Endothelial cell of umbilical vein (primary cell): ENCODE measurements at regions not wholly inside any gene's neighbourhood (a gene's known extent, or its start where the extent isn't known, plus 50 kb on each side); places are given as distances from the start of the nearest gene placed in this dataset.

ENCODE experiments used
- BruUV-seq: library from RNA; stranded (reverse); fragments of 400-500 nt; replicated peaks from 2 replicates; lab custom pipeline; 2021; lab: Mats Ljungman, UMichigan
- CTCF ChIA-PET: fragments of 300-600, 350-600 bp; sonication (Branson Sonifier 250); formaldehyde crosslinking; loops from one replicate; lab custom pipeline; 2021; ENCODE audit warnings: antibody characterized with exemption, inconsistent platforms; lab: Charles Lee
- POLR2A ChIA-PET: fragments of 300-600, 350-600 bp; sonication (Branson Sonifier 250); formaldehyde crosslinking; loops from one replicate; lab custom pipeline; 2021; ENCODE audit warnings: antibody characterized with exemption, inconsistent platforms; lab: Charles Lee
- DNase-seq: peaks from one replicate; pipeline ENCODE4 v3.0.0-alpha.2; 2011; ENCODE audit warnings: low read depth, low spot score
- FAIRE-seq: peaks from 2 replicates; lab custom pipeline; 2011; peaks lifted over from hg19 to GRCh38; lab: Jason Lieb, UNC
- H2AFZ ChIP-seq: 2 replicates; pipeline ENCODE4 v1.6.0; 2012; ENCODE audit warnings: low read depth, low read length, control low read depth, inconsistent platforms
- H3K27ac ChIP-seq: 2 replicates; pipeline ENCODE4 v1.5.1; 2011; ENCODE audit warnings: low read depth, mild to moderate bottlenecking, control low read depth, low read length, moderate library complexity; ENCODE audit not compliant: insufficient read depth
- H3K27me3 ChIP-seq, 2 experiments: 2 replicates each; pipeline versions ENCODE4 v1.6.0 to v1.6.1; 2011; ENCODE audit warnings: low read length in 2 of 2, mixed read lengths in 1 of 2; ENCODE audit not compliant: control insufficient read depth in 2 of 2, insufficient read depth in 2 of 2
- H3K36me3 ChIP-seq, 2 experiments: 2 replicates in 1 of 2; 3 replicates in 1 of 2; pipeline ENCODE4 v1.5.1; 2011; ENCODE audit warnings: low read length in 2 of 2, mild to moderate bottlenecking in 1 of 2, moderate library complexity in 1 of 2; ENCODE audit not compliant: control insufficient read depth in 2 of 2, insufficient read depth in 2 of 2; ENCODE audit errors: extremely low read depth in 1 of 2
- H3K4me1 ChIP-seq: 3 replicates; pipeline ENCODE4 v1.5.1; 2011; ENCODE audit warnings: mild to moderate bottlenecking, low read length; ENCODE audit not compliant: control insufficient read depth, insufficient read depth; ENCODE audit errors: extremely low read depth
- H3K4me2 ChIP-seq: 2 replicates; pipeline ENCODE4 v1.6.1; 2011; ENCODE audit warnings: low read length, control low read depth, mixed read lengths; ENCODE audit not compliant: insufficient read depth
- H3K4me3 ChIP-seq, 3 experiments: fragments of 200-600 bp in 1 of 3; sonication (generic), shearing (Covaris generic) in 1 of 3; replicated peaks in 1 of 3; 2 replicates each; pipeline ENCODE4 v1.5.1; 2011 to 2016; ENCODE audit warnings: control low read depth in 3 of 3, low read length in 3 of 3, mild to moderate bottlenecking in 2 of 3, inconsistent platforms in 1 of 3, low read depth in 1 of 3, moderate library complexity in 1 of 3; ENCODE audit not compliant: insufficient read depth in 1 of 3
- H3K79me2 ChIP-seq: 2 replicates; pipeline ENCODE4 v1.6.0; 2012; ENCODE audit warnings: low read length, inconsistent platforms; ENCODE audit not compliant: control insufficient read depth, insufficient read depth
- H3K9ac ChIP-seq: replicated peaks from 2 replicates; pipeline ENCODE3; 2011; ENCODE audit warnings: low read length, control low read depth; ENCODE audit not compliant: insufficient read depth; ENCODE audit errors: extremely low read depth
- H3K9me1 ChIP-seq: replicated peaks from 3 replicates; pipeline ENCODE4 v1.6.0; 2011; ENCODE audit warnings: mild to moderate bottlenecking, low read length; ENCODE audit not compliant: control insufficient read depth, insufficient read depth; ENCODE audit errors: extremely low read depth
- H3K9me3 ChIP-seq: replicated peaks from 2 replicates; pipeline ENCODE4 v1.5.1; 2012; ENCODE audit warnings: low read length, inconsistent platforms; ENCODE audit not compliant: control insufficient read depth, insufficient read depth
- H4K20me1 ChIP-seq: replicated peaks from 2 replicates; pipeline ENCODE3; 2011; ENCODE audit warnings: mild to moderate bottlenecking, low read length; ENCODE audit not compliant: control insufficient read depth, insufficient read depth; ENCODE audit errors: extremely low read depth
- EZH2 ChIP-seq: IDR thresholded peaks from 2 replicates; pipeline ENCODE4 v1.6.1; 2012; ENCODE audit warnings: borderline replicate concordance, low read depth, mild to moderate bottlenecking, moderate library complexity, low read length, inconsistent platforms; ENCODE audit not compliant: severe bottlenecking
- FOS ChIP-seq: IDR thresholded peaks from 2 replicates; pipeline ENCODE4 v1.6.1; 2011; ENCODE audit warnings: mild to moderate bottlenecking, low read length, moderate library complexity, borderline replicate concordance; ENCODE audit not compliant: insufficient read depth
- GATA2 ChIP-seq: IDR thresholded peaks from 2 replicates; pipeline ENCODE4 v1.7.0; 2011; ENCODE audit warnings: low read depth, mild to moderate bottlenecking, moderate library complexity, mixed read lengths, low read length; ENCODE audit not compliant: insufficient read length, insufficient read depth
- JUN ChIP-seq: IDR thresholded peaks from 2 replicates; pipeline ENCODE4 v1.6.1; 2011; ENCODE audit warnings: borderline replicate concordance, low read depth; ENCODE audit not compliant: insufficient read length, insufficient read depth
- MYC ChIP-seq: IDR thresholded peaks from one replicate; pipeline ENCODE4 v1.6.1; 2011; ENCODE audit warnings: mild to moderate bottlenecking, low read depth, low read length
- POLR2A ChIP-seq: IDR thresholded peaks from 2 replicates; pipeline ENCODE4 v1.6.1; 2012; ENCODE audit warnings: low read depth, mild to moderate bottlenecking, control low read depth, low read length
- POLR2AphosphoS5 ChIP-seq: IDR thresholded peaks from 2 replicates; pipeline ENCODE4 v1.6.1; 2012; ENCODE audit warnings: low read depth, mild to moderate bottlenecking, control low read depth, low read length, moderate library complexity; ENCODE audit not compliant: insufficient read depth
- dilution Hi-C: fragments of 300-500 bp; cut with MboI; formaldehyde crosslinking; loops from one replicate; pipeline ENCODE4 v1.15.0; 2019; ENCODE audit warnings: low sequenced_read_pairs; ENCODE audit not compliant: extremely low pct_ligation_motif_present
- intact Hi-C: fragments of 100-400 bp; cut with micrococcal nuclease; formaldehyde crosslinking; loops from one replicate; pipeline ENCODE4 v1.10.0; 2022
- TF ChIP-seq, protein P1 (sequence below), 2 donors: IDR thresholded peaks; 1 replicate in 1 of 2; 2 replicates in 1 of 2; pipeline ENCODE4 v1.5.1; 2011; ENCODE audit warnings: low read length in 2 of 2, mild to moderate bottlenecking in 2 of 2, moderate library complexity in 2 of 2, control low read depth in 1 of 2, inconsistent platforms in 1 of 2, low read depth in 1 of 2; ENCODE audit not compliant: insufficient read depth in 1 of 2; ENCODE audit errors: extremely low read depth in 1 of 2
- TF ChIP-seq, protein P2 (sequence below): IDR thresholded peaks from 2 replicates; pipeline ENCODE4 v1.6.1; 2011; ENCODE audit not compliant: insufficient read depth, insufficient read length

DNA sequence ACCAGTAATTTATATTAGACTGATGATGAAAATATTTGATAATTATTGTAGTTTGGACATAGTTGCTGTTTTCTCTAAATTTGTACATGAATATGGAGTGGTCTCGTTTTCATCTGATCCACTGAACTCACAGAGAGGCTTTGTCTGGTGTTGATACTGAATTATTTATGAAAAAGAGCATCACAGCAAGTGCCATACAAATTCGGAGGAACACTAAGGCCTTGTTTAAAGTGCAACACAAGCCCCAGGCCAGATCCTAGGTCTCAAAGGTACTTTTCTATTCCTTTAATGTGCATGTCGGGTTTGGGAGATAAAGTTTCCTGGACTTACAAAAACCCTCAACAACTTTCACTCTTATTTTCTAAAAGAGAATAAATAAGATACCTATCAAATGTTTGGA, 796.8 kb upstream of the EPHA6 start:
- Histone ChIP-seq H3K9me1 (no peaks in the 10 kb centered on the region), H3K27me3 (no peaks in the 10 kb centered on the region), H4K20me1 (no peaks in the 10 kb centered on the region), H3K27ac (no peak overlapping the region), H3K36me3 (no peaks in the 10 kb centered on the region), H3K4me2 (no peak overlapping the region), H3K4me3 (no peak overlapping the region), H3K9ac (no peak overlapping the region), H3K79me2 (no peaks in the 10 kb centered on the region), H2AFZ (no peak overlapping the region), H3K9me3 (no peaks in the 10 kb centered on the region), H3K4me1 (no peaks in the 10 kb centered on the region)
- FAIRE-seq = no peak
- DNase-seq = no peak
- dilution Hi-C loops = no loop called here
- intact Hi-C loops = no loop called here
- TF ChIP-seq GATA2 = no peak
- TF ChIP-seq, protein P1, sequence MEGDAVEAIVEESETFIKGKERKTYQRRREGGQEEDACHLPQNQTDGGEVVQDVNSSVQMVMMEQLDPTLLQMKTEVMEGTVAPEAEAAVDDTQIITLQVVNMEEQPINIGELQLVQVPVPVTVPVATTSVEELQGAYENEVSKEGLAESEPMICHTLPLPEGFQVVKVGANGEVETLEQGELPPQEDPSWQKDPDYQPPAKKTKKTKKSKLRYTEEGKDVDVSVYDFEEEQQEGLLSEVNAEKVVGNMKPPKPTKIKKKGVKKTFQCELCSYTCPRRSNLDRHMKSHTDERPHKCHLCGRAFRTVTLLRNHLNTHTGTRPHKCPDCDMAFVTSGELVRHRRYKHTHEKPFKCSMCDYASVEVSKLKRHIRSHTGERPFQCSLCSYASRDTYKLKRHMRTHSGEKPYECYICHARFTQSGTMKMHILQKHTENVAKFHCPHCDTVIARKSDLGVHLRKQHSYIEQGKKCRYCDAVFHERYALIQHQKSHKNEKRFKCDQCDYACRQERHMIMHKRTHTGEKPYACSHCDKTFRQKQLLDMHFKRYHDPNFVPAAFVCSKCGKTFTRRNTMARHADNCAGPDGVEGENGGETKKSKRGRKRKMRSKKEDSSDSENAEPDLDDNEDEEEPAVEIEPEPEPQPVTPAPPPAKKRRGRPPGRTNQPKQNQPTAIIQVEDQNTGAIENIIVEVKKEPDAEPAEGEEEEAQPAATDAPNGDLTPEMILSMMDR (IDR thresholded peaks at IDR 0.05; ENCODE audit: extremely low read depth in 1 of 2, insufficient read depth in 1 of 2, low read depth in 1 of 2, low read length in 2 of 2) = no peak
- TF ChIP-seq JUN = no peak
- TF ChIP-seq POLR2AphosphoS5 = no peak
- TF ChIP-seq EZH2 = no peak
- no peak for TF ChIP-seq MYC
- no peak for TF ChIP-seq FOS
- no peak for TF ChIP-seq POLR2A
- TF ChIP-seq, protein P2, sequence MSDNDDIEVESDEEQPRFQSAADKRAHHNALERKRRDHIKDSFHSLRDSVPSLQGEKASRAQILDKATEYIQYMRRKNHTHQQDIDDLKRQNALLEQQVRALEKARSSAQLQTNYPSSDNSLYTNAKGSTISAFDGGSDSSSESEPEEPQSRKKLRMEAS = no peak
- BruUV-seq = no TSS peak
- POLR2A ChIA-PET = no interaction called here
- CTCF ChIA-PET = no interaction called here
